H1 (cell line): ENCODE measurements at regions not wholly inside any gene's neighbourhood (a gene's known extent, or its start where the extent isn't known, plus 50 kb on each side); places are given as distances from the start of the nearest gene placed in this dataset.

Source experiments
- CTCF ChIA-PET: fragments of 300-600 bp; sonication (Branson Sonifier 250); formaldehyde crosslinking; loops from one replicate; lab custom pipeline; 2021; ENCODE audit not compliant: partially characterized antibody; lab: Charles Lee
- POLR2A ChIA-PET: fragments of 300-600 bp; sonication (Branson Sonifier 250); formaldehyde crosslinking; loops from one replicate; lab custom pipeline; 2021; ENCODE audit warnings: inconsistent platforms; ENCODE audit not compliant: partially characterized antibody; lab: Charles Lee
- DNase-seq, 2 experiments: peaks; one replicate each; pipeline versions ENCODE4 v3.0.0 to v3.0.0-alpha.2; 2010 to 2022; ENCODE audit warnings: low spot score in 2 of 2, low read depth in 1 of 2, mixed read lengths in 1 of 2
- FAIRE-seq: peaks from 2 replicates; lab custom pipeline; 2011; peaks lifted over from hg19 to GRCh38; lab: Jason Lieb, UNC
- H2AFZ ChIP-seq: 2 replicates; pipeline ENCODE4 v1.8.1; 2012; ENCODE audit warnings: low read length, inconsistent platforms
- H2AK5ac ChIP-seq: 2 replicates; pipeline ENCODE4 v1.6.1; 2013; ENCODE audit warnings: low read depth, low read length
- H2BK120ac ChIP-seq: replicated peaks from 2 replicates; pipeline ENCODE3; 2013; ENCODE audit warnings: low read depth, low read length, inconsistent platforms
- H2BK12ac ChIP-seq: 2 replicates; pipeline ENCODE4 v1.6.1; 2013; ENCODE audit warnings: low read depth, low read length
- H2BK15ac ChIP-seq: 2 replicates; pipeline ENCODE4 v1.6.1; 2013; ENCODE audit warnings: low read length
- H2BK20ac ChIP-seq: 2 replicates; pipeline ENCODE4 v1.6.1; 2013; ENCODE audit warnings: low read length
- H2BK5ac ChIP-seq: 2 replicates; pipeline ENCODE4 v1.6.1; 2013; ENCODE audit warnings: low read depth, low read length
- H3K14ac ChIP-seq: 2 replicates; pipeline ENCODE4 v1.6.1; 2013; ENCODE audit warnings: inconsistent platforms; ENCODE audit not compliant: insufficient read length
- H3K18ac ChIP-seq: 2 replicates; pipeline ENCODE4 v1.6.1; 2013; ENCODE audit warnings: low read length; ENCODE audit errors: extremely low read depth
- H3K23ac ChIP-seq: 2 replicates; pipeline ENCODE4 v1.6.1; 2013; ENCODE audit warnings: inconsistent platforms; ENCODE audit not compliant: insufficient read length
- H3K23me2 ChIP-seq: 2 replicates; pipeline ENCODE4 v1.6.1; 2013; ENCODE audit warnings: low read depth, low read length
- H3K27ac ChIP-seq: 2 replicates; pipeline ENCODE4 v1.6.1; 2011; ENCODE audit warnings: low read depth, low read length, inconsistent platforms
- H3K27me3 ChIP-seq, 4 experiments: replicated peaks in 1 of 4; 1 replicate in 1 of 4; 2 replicates in 3 of 4; pipeline versions ENCODE4 v1.6.1 to v1.8.1; 2011 to 2013; ENCODE audit warnings: low read length in 3 of 4, mild to moderate bottlenecking in 3 of 4, inconsistent platforms in 2 of 4, mixed read lengths in 2 of 4, moderate library complexity in 1 of 4; ENCODE audit not compliant: control insufficient read depth in 3 of 4, insufficient read depth in 3 of 4; ENCODE audit errors: extremely low read depth in 1 of 4
- H3K36me3 ChIP-seq, 4 experiments: 2 replicates each; pipeline versions ENCODE4 v1.6.1 to v1.8.1; 2011 to 2013; ENCODE audit warnings: mild to moderate bottlenecking in 4 of 4, low read length in 3 of 4, moderate library complexity in 2 of 4, control low read depth in 1 of 4, inconsistent platforms in 1 of 4; ENCODE audit not compliant: insufficient read depth in 4 of 4, control insufficient read depth in 2 of 4
- H3K4ac ChIP-seq: replicated peaks from 2 replicates; pipeline ENCODE3; 2013; ENCODE audit warnings: low read length, low read depth, mixed read lengths, inconsistent platforms; ENCODE audit not compliant: insufficient read length
- H3K4me1 ChIP-seq, 4 experiments: replicated peaks in 1 of 4; 1 replicate in 1 of 4; 2 replicates in 3 of 4; pipeline versions ENCODE4 v1.6.1 to v1.8.1; 2011 to 2013; ENCODE audit warnings: low read length in 3 of 4, inconsistent platforms in 2 of 4, mixed read lengths in 1 of 4; ENCODE audit not compliant: insufficient read depth in 4 of 4, control insufficient read depth in 3 of 4
- H3K4me2 ChIP-seq, 2 experiments: 2 replicates each; pipeline versions ENCODE4 v1.6.1 to v1.8.1; 2011 to 2013; ENCODE audit warnings: low read depth in 2 of 2, low read length in 2 of 2, control low read depth in 1 of 2, inconsistent platforms in 1 of 2, mild to moderate bottlenecking in 1 of 2; ENCODE audit not compliant: insufficient read depth in 1 of 2
- H3K4me3 ChIP-seq, 4 experiments: fragments of 200-600, 300-600 bp in 1 of 4; sonication (generic), shearing (Covaris generic), sonication (Bioruptor Twin) in 1 of 4; 2 replicates each; pipeline versions ENCODE4 v1.5.1 to v1.8.1; 2011 to 2016; ENCODE audit warnings: low read length in 4 of 4, low read depth in 3 of 4, control low read depth in 2 of 4, inconsistent platforms in 2 of 4, mild to moderate bottlenecking in 2 of 4, mixed read lengths in 1 of 4, moderate library complexity in 1 of 4; ENCODE audit not compliant: insufficient read depth in 2 of 4; ENCODE audit errors: extremely low read depth in 1 of 4
- H3K56ac ChIP-seq: replicated peaks from 2 replicates; pipeline ENCODE3; 2013; ENCODE audit warnings: low read depth, mild to moderate bottlenecking, mixed read lengths, low read length, inconsistent platforms; ENCODE audit not compliant: insufficient read length
- H3K79me1 ChIP-seq: 2 replicates; pipeline ENCODE4 v1.6.1; 2013; ENCODE audit warnings: low read depth, low read length, control low read depth
- H3K79me2 ChIP-seq, 2 experiments: 2 replicates each; pipeline versions ENCODE4 v1.6.1 to v1.8.1; 2012 to 2013; ENCODE audit warnings: low read length in 2 of 2, mild to moderate bottlenecking in 2 of 2, inconsistent platforms in 1 of 2; ENCODE audit not compliant: insufficient read depth in 2 of 2, control insufficient read depth in 1 of 2
- H3K9ac ChIP-seq, 4 experiments: replicated peaks in 1 of 4; 1 replicate in 1 of 4; 2 replicates in 3 of 4; pipeline versions ENCODE4 v1.6.1 to v1.8.1; 2011 to 2013; ENCODE audit warnings: low read depth in 3 of 4, low read length in 3 of 4, control low read depth in 2 of 4, mild to moderate bottlenecking in 2 of 4, moderate library complexity in 2 of 4, inconsistent platforms in 1 of 4; ENCODE audit errors: extremely low read depth in 1 of 4
- H3K9me3 ChIP-seq, 2 experiments: 2 replicates each; pipeline versions ENCODE4 v1.6.1 to v1.8.1; 2012 to 2013; ENCODE audit warnings: mild to moderate bottlenecking in 2 of 2, moderate library complexity in 2 of 2, control low read depth in 1 of 2, inconsistent platforms in 1 of 2, low read depth in 1 of 2, low read length in 1 of 2, mixed read lengths in 1 of 2; ENCODE audit not compliant: insufficient read depth in 2 of 2
- H4K20me1 ChIP-seq, 2 experiments: replicated peaks in 1 of 2; 2 replicates each; pipeline versions ENCODE3 to v1.8.1; 2011 to 2013; ENCODE audit warnings: inconsistent platforms in 2 of 2, low read length in 2 of 2, mild to moderate bottlenecking in 1 of 2; ENCODE audit not compliant: insufficient read depth in 2 of 2, control insufficient read depth in 1 of 2
- H4K5ac ChIP-seq: 2 replicates; pipeline ENCODE4 v1.6.1; 2013; ENCODE audit warnings: low read length, low read depth, mixed read lengths, inconsistent platforms; ENCODE audit not compliant: insufficient read length
- H4K8ac ChIP-seq: 2 replicates; pipeline ENCODE4 v1.8.0; 2013; ENCODE audit warnings: mild to moderate bottlenecking, moderate library complexity, low read length, inconsistent platforms; ENCODE audit not compliant: insufficient read depth; ENCODE audit errors: extremely low read depth
- H4K91ac ChIP-seq: replicated peaks from 2 replicates; pipeline ENCODE3; 2013; ENCODE audit warnings: low read length, mixed read lengths, inconsistent platforms; ENCODE audit not compliant: insufficient read length
- BCL11A ChIP-seq, 2 experiments: IDR thresholded peaks; one replicate each; pipeline ENCODE4 v1.6.1; 2011; ENCODE audit warnings: low read depth in 2 of 2, low read length in 2 of 2, mild to moderate bottlenecking in 2 of 2
- CEBPB ChIP-seq: IDR thresholded peaks from 2 replicates; pipeline ENCODE4 v1.6.1; 2012; ENCODE audit warnings: low read depth, low read length
- CHD1 ChIP-seq: IDR thresholded peaks from 2 replicates; pipeline ENCODE4 v1.6.1; 2012; ENCODE audit warnings: low read depth, low read length, improper control_type of control experiment
- E2F6 ChIP-seq: IDR thresholded peaks from 2 replicates; pipeline ENCODE4 v1.6.1; 2012; ENCODE audit warnings: inconsistent platforms
- EGR1 ChIP-seq: IDR thresholded peaks from 2 replicates; pipeline ENCODE4 v1.6.1; 2011; ENCODE audit warnings: low read depth, low read length, borderline replicate concordance
- GABPA ChIP-seq: IDR thresholded peaks from 2 replicates; pipeline ENCODE4 v1.6.1; 2011; ENCODE audit warnings: mild to moderate bottlenecking, low read length, moderate library complexity, borderline replicate concordance; ENCODE audit not compliant: insufficient read depth
- RFX5 ChIP-seq: IDR thresholded peaks from 2 replicates; pipeline ENCODE4 v1.6.1; 2011; ENCODE audit warnings: low read depth, low read length, improper control_type of control experiment, borderline replicate concordance
- RXRA ChIP-seq: IDR thresholded peaks from 2 replicates; pipeline ENCODE4 v1.6.1; 2011; ENCODE audit warnings: low read depth, mild to moderate bottlenecking, low read length, moderate library complexity; ENCODE audit not compliant: insufficient read depth
- SRF ChIP-seq: IDR thresholded peaks from 2 replicates; pipeline ENCODE4 v1.6.1; 2011; ENCODE audit warnings: mild to moderate bottlenecking, low read depth, low read length, moderate library complexity
- TCF12 ChIP-seq: IDR thresholded peaks from 2 replicates; pipeline ENCODE4 v1.6.1; 2011; ENCODE audit warnings: low read depth, mild to moderate bottlenecking, low read length
- WGBS, 2 experiments: shearing (Covaris generic) in 1 of 2; methylation state at CpG; one replicate each; pipeline versions ENCODE4 v1.1.6 to v1.1.7; 2013 to 2015; ENCODE audit warnings: low lambda C conversion rate in 2 of 2, mixed read lengths in 2 of 2, inconsistent platforms in 1 of 2, low coverage in 1 of 2, missing lambda C conversion rate in 1 of 2; ENCODE audit not compliant: insufficient replicate concordance in 2 of 2, insufficient coverage in 1 of 2, insufficient read length in 1 of 2; ENCODE audit errors: extremely low coverage in 1 of 2, missing lambda C conversion rate in 1 of 2; 5-methylcytosine and 5-hydroxymethylcytosine counted together

- H2BK15ac ChIP-seq = no peak overlapping the region
- H2BK5ac ChIP-seq = no peak overlapping the region
- no peaks in the 10 kb centered on the region for H3K23me2 ChIP-seq
- POLR2A ChIA-PET = no interaction called here
- H4K20me1 ChIP-seq = no peaks in the 10 kb centered on the region
- no peak overlapping the region for H3K27ac ChIP-seq
- H3K4ac ChIP-seq = no peak overlapping the region
- H3K23ac ChIP-seq = no peak overlapping the region
- H2AFZ ChIP-seq = no peak overlapping the region; the same call in 1 of the 2 replicates
- H3K36me3 ChIP-seq = no peaks in the 10 kb centered on the region
- H3K9me3 ChIP-seq = no peaks in the 10 kb centered on the region
- no peak overlapping the region for H2BK12ac ChIP-seq
- no peak for FAIRE-seq
- no peak overlapping the region for H3K4me2 ChIP-seq
- no peak for DNase-seq
- H3K4me1 ChIP-seq = no peaks in the 10 kb centered on the region
- H4K91ac ChIP-seq = no peak overlapping the region
- TF ChIP-seq RXRA (no peak), RFX5 (no peak), GABPA (no peak), EGR1 (no peak), CEBPB (no peak), BCL11A (IDR thresholded peaks at IDR 0.05; ENCODE audit: low read depth in 2 of 2, low read length in 2 of 2) (no peak), CHD1 (no peak), SRF (no peak), E2F6 (no peak), TCF12 (no peak)
- H4K5ac ChIP-seq = no peak overlapping the region
- no peak overlapping the region for H3K4me3 ChIP-seq
- H2AK5ac ChIP-seq = no peak overlapping the region
- no peak overlapping the region for H2BK120ac ChIP-seq
- H3K18ac ChIP-seq = no peak overlapping the region
- no peak overlapping the region for H3K9ac ChIP-seq
- no peak overlapping the region for H2BK20ac ChIP-seq
- no peak overlapping the region for H3K56ac ChIP-seq
- no peak overlapping the region for H4K8ac ChIP-seq
- H3K79me2 ChIP-seq = no peaks in the 10 kb centered on the region
- H3K14ac ChIP-seq = no peak overlapping the region
- H3K27me3 ChIP-seq = peaks cover 0 to 1% (median 0%) of the 10 kb centered on the region in 4 experiments; a peak in 2 of 7 replicates
- H3K79me1 ChIP-seq = no peaks in the 10 kb centered on the region
- WGBS, 2 experiments = 89% methylated on average over 5 of the region's 5 CpGs; no CpG with 5 or more reads in 1 of the 2 experiments
- CTCF ChIA-PET = no interaction called here
Observed at GRCh38 chr1:239276051-239276450, 110.3 kb upstream of the CHRM3 start.
